Prostate gland (tissue), 2 donors: ENCODE measurements at regions not wholly inside any gene's neighbourhood (a gene's known extent, or its start where the extent isn't known, plus 50 kb on each side); places are given as distances from the start of the nearest gene placed in this dataset.

Experiments
- POLR2A ChIP-seq: fragments of 450-650 bp; IDR thresholded peaks from one replicate; pipeline ENCODE4 v1.6.1; 2016; ENCODE audit warnings: antibody characterized with exemption, mild to moderate bottlenecking
- TF ChIP-seq, protein P1 (sequence below), 4 experiments: fragments of 200-600 bp in 2 of 4; fragments of 450-650 bp in 2 of 4; sonication (generic) in 2 of 4; IDR thresholded peaks; 1 replicate in 3 of 4; 2 replicates in 1 of 4; pipeline ENCODE4 v1.5.1; 2016 to 2019; ENCODE audit warnings: antibody characterized with exemption in 4 of 4, mild to moderate bottlenecking in 2 of 4, moderate library complexity in 2 of 4

DNA sequence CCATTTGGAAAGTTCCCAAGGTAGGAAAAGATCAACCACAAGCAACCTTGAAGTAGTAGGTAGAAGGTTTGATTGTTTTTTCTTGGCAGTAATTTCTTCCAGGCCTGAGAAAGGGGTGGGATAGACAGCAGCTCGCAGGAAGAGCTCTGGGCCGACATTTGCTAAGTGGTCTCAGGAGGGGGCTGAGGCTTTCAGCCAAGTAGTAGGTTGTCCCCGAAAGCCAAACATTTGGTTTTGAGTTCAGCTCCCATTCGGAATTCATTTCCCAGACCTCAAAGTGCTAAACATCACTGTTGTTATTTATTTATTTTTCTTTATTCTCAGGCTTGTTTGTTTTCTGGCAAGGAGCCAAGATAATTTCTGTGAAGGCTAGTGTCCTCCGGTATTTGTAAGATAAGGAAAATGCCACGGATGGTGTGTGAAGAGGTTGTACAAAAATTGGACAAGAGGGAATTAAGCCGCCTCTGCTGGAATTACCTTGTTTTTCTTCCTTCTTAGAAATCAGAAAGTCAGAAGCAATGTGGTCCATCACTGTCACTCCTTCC lies 112.1 kb downstream of the KIF4B start:
- no peak for TF ChIP-seq POLR2A
- TF ChIP-seq, protein P1, sequence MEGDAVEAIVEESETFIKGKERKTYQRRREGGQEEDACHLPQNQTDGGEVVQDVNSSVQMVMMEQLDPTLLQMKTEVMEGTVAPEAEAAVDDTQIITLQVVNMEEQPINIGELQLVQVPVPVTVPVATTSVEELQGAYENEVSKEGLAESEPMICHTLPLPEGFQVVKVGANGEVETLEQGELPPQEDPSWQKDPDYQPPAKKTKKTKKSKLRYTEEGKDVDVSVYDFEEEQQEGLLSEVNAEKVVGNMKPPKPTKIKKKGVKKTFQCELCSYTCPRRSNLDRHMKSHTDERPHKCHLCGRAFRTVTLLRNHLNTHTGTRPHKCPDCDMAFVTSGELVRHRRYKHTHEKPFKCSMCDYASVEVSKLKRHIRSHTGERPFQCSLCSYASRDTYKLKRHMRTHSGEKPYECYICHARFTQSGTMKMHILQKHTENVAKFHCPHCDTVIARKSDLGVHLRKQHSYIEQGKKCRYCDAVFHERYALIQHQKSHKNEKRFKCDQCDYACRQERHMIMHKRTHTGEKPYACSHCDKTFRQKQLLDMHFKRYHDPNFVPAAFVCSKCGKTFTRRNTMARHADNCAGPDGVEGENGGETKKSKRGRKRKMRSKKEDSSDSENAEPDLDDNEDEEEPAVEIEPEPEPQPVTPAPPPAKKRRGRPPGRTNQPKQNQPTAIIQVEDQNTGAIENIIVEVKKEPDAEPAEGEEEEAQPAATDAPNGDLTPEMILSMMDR (IDR thresholded peaks at IDR 0.05), result no peak
